ENCODE measurements at regions not wholly inside any gene's neighbourhood (a gene's known extent, or its start where the extent isn't known, plus 50 kb on each side); places are given as distances from the start of the nearest gene placed in this dataset.

GRCh38 chr1:81409262-81409661, 391.5 kb upstream of the ADGRL2 start:
- no peak overlapping the region for H3K27ac ChIP-seq (ENCODE audit: low read depth in 1 of 2, low read length in 2 of 2)

GRCh38 chr1:81408419-81408818, 392.3 kb upstream of the ADGRL2 start:
- no peak for DNase-seq (ENCODE audit: low spot score)
- H3K27me3 ChIP-seq (ENCODE audit: control insufficient read depth in 4 of 4, insufficient read depth in 4 of 4, low read length in 3 of 4) = no peaks in the 10 kb centered on the region
- H3K9ac ChIP-seq (ENCODE audit: low read depth in 1 of 2, low read length in 2 of 2) = no peak overlapping the region
- H3K4me1 ChIP-seq (ENCODE audit: control insufficient read depth in 4 of 4, insufficient read depth in 4 of 4, low read length in 3 of 4) = no peaks in the 10 kb centered on the region
- H3K9me3 ChIP-seq (ENCODE audit: control insufficient read depth in 4 of 4, low read length in 3 of 4) = no peaks in the 10 kb centered on the region
- no peak overlapping the region for H3K27ac ChIP-seq (ENCODE audit: low read depth in 1 of 2, low read length in 2 of 2)
- no peak overlapping the region for H3K4me3 ChIP-seq (ENCODE audit: low read depth in 1 of 3, low read length in 3 of 3)
- 84% methylated on average over 6 of the region's 6 CpGs for WGBS
- no peaks in the 10 kb centered on the region for H3K36me3 ChIP-seq (ENCODE audit: control insufficient read depth in 4 of 4, insufficient read depth in 3 of 4, low read depth in 1 of 4, low read length in 3 of 4)
- TF ChIP-seq FOXA2 (IDR thresholded peaks at IDR 0.05) (no peak), ZBTB33 (IDR thresholded peaks at IDR 0.05) (no peak), RAD21 (IDR thresholded peaks at IDR 0.05) (no peak), ATF3 (IDR thresholded peaks at IDR 0.05) (no peak), REST (IDR thresholded peaks at IDR 0.05) (no peak), YY1 (IDR thresholded peaks at IDR 0.05) (no peak), MAX (IDR thresholded peaks at IDR 0.05) (no peak), HNF4A (conservative IDR thresholded peaks at IDR 0.05) (no peak), GABPA (IDR thresholded peaks at IDR 0.05 in 1 of 2, conservative IDR thresholded peaks at IDR 0.05 in 1 of 2) (no peak), NR2F2 (IDR thresholded peaks at IDR 0.05) (no peak), JUND (IDR thresholded peaks at IDR 0.05) (no peak), CTCF (IDR thresholded peaks at IDR 0.05; ENCODE audit: low read depth, low read length, missing input control) (no peak)

More at GRCh38 chr1:81409262-81409661, 391.5 kb upstream of the ADGRL2 start:
- no peak for TF ChIP-seq GABPA (IDR thresholded peaks at IDR 0.05 in 1 of 2, conservative IDR thresholded peaks at IDR 0.05 in 1 of 2)
- TF ChIP-seq HNF4A (conservative IDR thresholded peaks at IDR 0.05) = no peak
- no peak for TF ChIP-seq ATF3 (IDR thresholded peaks at IDR 0.05)
- TF ChIP-seq RXRA (IDR thresholded peaks at IDR 0.05) = no peak
- TF ChIP-seq REST (IDR thresholded peaks at IDR 0.05) = no peak
- TF ChIP-seq JUND (IDR thresholded peaks at IDR 0.05) = no peak
- no peak for TF ChIP-seq MAX (IDR thresholded peaks at IDR 0.05)
- TF ChIP-seq FOXA1 (IDR thresholded peaks at IDR 0.05) = no peak
- TF ChIP-seq SP1 (IDR thresholded peaks at IDR 0.05) = no peak
- Histone ChIP-seq H3K9me3 (ENCODE audit: control insufficient read depth in 4 of 4, low read length in 3 of 4) (no peaks in the 10 kb centered on the region), H3K9ac (ENCODE audit: low read depth in 1 of 2, low read length in 2 of 2) (no peak overlapping the region), H3K4me3 (ENCODE audit: low read depth in 1 of 3, low read length in 3 of 3) (no peak overlapping the region), H3K36me3 (ENCODE audit: control insufficient read depth in 4 of 4, insufficient read depth in 3 of 4, low read depth in 1 of 4, low read length in 3 of 4) (no peaks in the 10 kb centered on the region), H3K27me3 (ENCODE audit: control insufficient read depth in 4 of 4, insufficient read depth in 4 of 4, low read length in 3 of 4) (no peaks in the 10 kb centered on the region), H3K4me1 (ENCODE audit: control insufficient read depth in 4 of 4, insufficient read depth in 4 of 4, low read length in 3 of 4) (no peaks in the 10 kb centered on the region)
- no peak for DNase-seq (ENCODE audit: low spot score)

Data from liver (tissue), 8 donors.